ENCODE measurements at regions not wholly inside any gene's neighbourhood (a gene's known extent, or its start where the extent isn't known, plus 50 kb on each side); places are given as distances from the start of the nearest gene placed in this dataset.
A peak's percentile ranks its signal among the peaks of the same experiment; 100 is the strongest.

GRCh38 chr2:172658945-172659344 lies 76.7 kb upstream of the RAPGEF4 start:
- DNase-seq (ENCODE audit: low read depth, low spot score) = no peak

GRCh38 chr2:172662099-172662498 lies 73.5 kb upstream of the RAPGEF4 start:
- DNase-seq (ENCODE audit: low read depth, low spot score) = no peak

- DNase-seq (ENCODE audit: low read depth, low spot score) = no peak
These were observed 70.9 kb upstream of the RAPGEF4 start for GRCh38 chr2:172664766-172665165.

- DNase-seq (ENCODE audit: low read depth, low spot score) = no peak
These were observed 67.9 kb upstream of the RAPGEF4 start for GRCh38 chr2:172667581-172668325.

GRCh38 chr2:172671501-172671900 lies 64.1 kb upstream of the RAPGEF4 start:
- no peak for DNase-seq (ENCODE audit: low read depth, low spot score)

- DNase-seq (ENCODE audit: low read depth, low spot score) = no peak
These were observed 63.5 kb upstream of the RAPGEF4 start for GRCh38 chr2:172672114-172672513.

GRCh38 chr2:172673056-172673683 lies 62.5 kb upstream of the RAPGEF4 start:
- no peak for DNase-seq (ENCODE audit: low read depth, low spot score)

GRCh38 chr2:172674034-172674967 lies 61.3 kb upstream of the RAPGEF4 start:
- peak; percentile 78 for DNase-seq (ENCODE audit: low read depth, low spot score)

- DNase-seq (ENCODE audit: low read depth, low spot score) = no peak
These were observed 60.7 kb upstream of the RAPGEF4 start for GRCh38 chr2:172674968-172675303.

- DNase-seq (ENCODE audit: low read depth, low spot score) = no peak
These were observed 58.3 kb upstream of the RAPGEF4 start for GRCh38 chr2:172677363-172677762.

GRCh38 chr2:172680436-172681068 lies 55.1 kb upstream of the RAPGEF4 start:
- DNase-seq (ENCODE audit: low read depth, low spot score) = no peak

- no peak for DNase-seq (ENCODE audit: low read depth, low spot score)
These were observed 50.2 kb upstream of the RAPGEF4 start for GRCh38 chr2:172685467-172685866.

Measured in ELF-1 (cell line).